RCC 7860 (cell line): ENCODE measurements at regions not wholly inside any gene's neighbourhood (a gene's known extent, or its start where the extent isn't known, plus 50 kb on each side); places are given as distances from the start of the nearest gene placed in this dataset.
"Not testable (repeated sequence)": the region's sequence is repeated elsewhere in the genome, so short reads cannot be mapped to it uniquely, and the experiment has no call there.

Experiments used
- DNase-seq: peaks from one replicate; pipeline ENCODE4 v3.0.0-alpha.2; 2015; ENCODE audit warnings: low spot score
- FAIRE-seq: peaks from 2 replicates; lab custom pipeline; 2012; peaks lifted over from hg19 to GRCh38; lab: Jason Lieb, UNC

GRCh38 chr2:234168605-234169570 lies 118.4 kb downstream of the SPP2 start:
- FAIRE-seq (peak; percentile 88), DNase-seq (peak; percentile 84)

- DNase-seq = no peak
- no peak for FAIRE-seq
Observed at GRCh38 chr2:234166531-234166930, 116.0 kb downstream of the SPP2 start.

GRCh38 chr2:234165421-234165820 lies 114.9 kb downstream of the SPP2 start:
- DNase-seq (no peak), FAIRE-seq (no peak)

- DNase-seq = no peak
- no peak for FAIRE-seq
Observed at GRCh38 chr2:234164493-234165413, 114.3 kb downstream of the SPP2 start.

GRCh38 chr2:234163510-234164045 lies 113.1 kb downstream of the SPP2 start:
- DNase-seq = no peak
- FAIRE-seq = no peak

GRCh38 chr2:234162861-234163260 lies 112.4 kb downstream of the SPP2 start:
- DNase-seq (no peak), FAIRE-seq (no peak)

GRCh38 chr2:234161932-234162331 lies 111.4 kb downstream of the SPP2 start:
- no peak for DNase-seq
- no peak for FAIRE-seq

- FAIRE-seq = peak; percentile 16
- peak; percentile 16 for DNase-seq
Observed at GRCh38 chr2:234158812-234159211, 108.3 kb downstream of the SPP2 start.

- DNase-seq (no peak), FAIRE-seq (no peak)
Observed at GRCh38 chr2:234157817-234158588, 107.5 kb downstream of the SPP2 start.

GRCh38 chr2:234156326-234156725 lies 105.8 kb downstream of the SPP2 start:
- DNase-seq (no peak), FAIRE-seq (no peak)

GRCh38 chr2:234152835-234153234 lies 102.3 kb downstream of the SPP2 start:
- FAIRE-seq, DNase-seq: not testable (repeated sequence)

GRCh38 chr2:234147335-234147861 lies 96.9 kb downstream of the SPP2 start:
- FAIRE-seq (peak; percentile 99), DNase-seq (peak; percentile 99)

- peak; percentile 99 for DNase-seq
Observed at GRCh38 chr2:234146087-234146826, 95.8 kb downstream of the SPP2 start.

GRCh38 chr2:234145511-234145910 lies 95.0 kb downstream of the SPP2 start:
- no peak for DNase-seq
- no peak for FAIRE-seq

More at GRCh38 chr2:234146087-234146826, 95.8 kb downstream of the SPP2 start:
- peak; percentile 99 for FAIRE-seq

GRCh38 chr2:234145057-234145456 lies 94.6 kb downstream of the SPP2 start:
- FAIRE-seq (peak; percentile 87), DNase-seq (no peak)

- no peak for DNase-seq
- FAIRE-seq = no peak
Observed at GRCh38 chr2:234143896-234144295, 93.4 kb downstream of the SPP2 start.

- no peak for DNase-seq
- FAIRE-seq = no peak
Observed at GRCh38 chr2:234142530-234142929, 92.0 kb downstream of the SPP2 start.

- DNase-seq (peak; percentile 56), FAIRE-seq (no peak)
Observed at GRCh38 chr2:234139755-234140154, 89.3 kb downstream of the SPP2 start.

GRCh38 chr2:234138836-234139235 lies 88.3 kb downstream of the SPP2 start:
- FAIRE-seq (no peak), DNase-seq (no peak)
